GM21515 (cell line): ENCODE measurements at regions not wholly inside any gene's neighbourhood (a gene's known extent, or its start where the extent isn't known, plus 50 kb on each side); places are given as distances from the start of the nearest gene placed in this dataset.

Experiments used
- ATAC-seq: cut with Tn5 transposase; IDR thresholded peaks from one replicate; pipeline ENCODE4 v1.9.1; 2021; ENCODE audit not compliant: unreplicated experiment

DNA sequence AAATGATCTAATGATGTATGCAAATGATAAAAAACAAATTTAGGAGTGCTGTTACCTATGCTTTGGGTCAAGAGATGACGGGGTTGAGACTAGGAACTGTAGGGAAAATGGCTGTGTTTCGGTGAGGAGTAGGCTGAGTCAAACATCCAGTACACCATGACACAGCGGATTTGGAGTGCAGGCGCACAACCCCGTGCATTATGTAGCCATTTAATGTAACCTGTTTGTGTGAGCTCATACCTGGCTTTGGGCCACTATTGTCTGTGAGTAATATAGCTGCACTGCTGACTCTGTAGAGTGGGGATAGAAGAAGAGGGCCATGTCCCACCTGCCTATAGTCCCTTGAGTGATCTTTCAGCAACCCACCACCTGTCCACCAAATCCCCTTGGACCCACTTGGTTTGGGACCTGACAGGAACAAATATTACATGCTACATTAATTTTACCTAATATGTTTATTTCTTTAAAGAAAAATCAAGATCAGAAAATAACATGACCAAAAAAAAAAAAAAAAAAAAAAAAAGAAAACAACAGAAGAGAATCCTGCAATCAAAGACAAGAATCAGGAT lies 95.5 kb upstream of the KLHL1 start:
- no peak for ATAC-seq

- ATAC-seq = no peak
Measured at GRCh38 chr13:70191034-70191433, 82.8 kb upstream of the KLHL1 start.

- ATAC-seq = no peak
Measured at GRCh38 chr13:70189981-70190380, 81.7 kb upstream of the KLHL1 start.

DNA sequence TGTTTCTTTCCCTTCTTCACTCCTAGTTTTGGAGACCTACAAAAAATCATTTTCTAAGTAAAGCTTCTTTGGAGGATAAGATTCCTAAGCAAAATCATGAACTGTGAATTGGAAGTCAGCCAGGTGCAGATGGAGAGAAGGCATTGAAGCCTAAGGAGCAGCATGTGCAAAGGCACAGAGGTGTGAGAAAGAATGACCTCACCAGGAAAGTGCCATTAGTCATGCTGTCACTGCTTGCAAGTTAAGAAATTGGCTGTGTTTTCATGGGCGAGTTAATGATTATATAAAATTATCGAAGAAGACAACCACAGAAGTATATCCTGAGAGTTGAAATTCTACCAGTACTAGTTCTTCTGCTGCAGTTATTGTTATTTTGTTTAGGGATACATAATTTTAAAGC lies 80.3 kb upstream of the KLHL1 start:
- ATAC-seq = no peak

- no peak for ATAC-seq
Measured at GRCh38 chr13:70183041-70183440, 74.8 kb upstream of the KLHL1 start.
